H9 (cell line): ENCODE measurements at regions not wholly inside any gene's neighbourhood (a gene's known extent, or its start where the extent isn't known, plus 50 kb on each side); places are given as distances from the start of the nearest gene placed in this dataset.

ENCODE experiments used
- DNase-seq: peaks from one replicate; pipeline ENCODE4 v3.0.0-alpha.2; 2017
- H2AFZ ChIP-seq: one replicate; pipeline ENCODE4 v1.6.1; 2013; ENCODE audit warnings: mild to moderate bottlenecking, low read length, control low read depth, moderate library complexity
- H2AK5ac ChIP-seq: 2 replicates; pipeline ENCODE4 v1.6.1; 2013; ENCODE audit warnings: low read length, control low read depth, mixed read lengths; ENCODE audit not compliant: insufficient read length
- H2BK120ac ChIP-seq: one replicate; pipeline ENCODE4 v1.6.1; 2013; ENCODE audit warnings: low read depth, mild to moderate bottlenecking, low read length, control low read depth, inconsistent platforms; ENCODE audit not compliant: poor library complexity, severe bottlenecking
- H2BK12ac ChIP-seq: 2 replicates; pipeline ENCODE4 v1.6.1; 2013; ENCODE audit warnings: low read length, control low read depth, mixed read lengths, low read depth; ENCODE audit not compliant: insufficient read length
- H2BK15ac ChIP-seq: 2 replicates; pipeline ENCODE4 v1.6.1; 2013; ENCODE audit warnings: low read depth, low read length, control low read depth
- H2BK20ac ChIP-seq: one replicate; pipeline ENCODE4 v1.6.1; 2013; ENCODE audit warnings: low read depth, mild to moderate bottlenecking, low read length, control low read depth, inconsistent platforms; ENCODE audit not compliant: poor library complexity, severe bottlenecking
- H2BK5ac ChIP-seq: 2 replicates; pipeline ENCODE4 v1.6.1; 2013; ENCODE audit warnings: low read length, control low read depth, mixed read lengths; ENCODE audit not compliant: insufficient read length
- H3K14ac ChIP-seq: 2 replicates; pipeline ENCODE4 v1.6.1; 2013; ENCODE audit warnings: low read length, control low read depth; ENCODE audit not compliant: insufficient read depth
- H3K18ac ChIP-seq: 2 replicates; pipeline ENCODE4 v1.6.1; 2013; ENCODE audit warnings: low read depth, mild to moderate bottlenecking, mixed read lengths, low read length, control low read depth; ENCODE audit not compliant: insufficient read length
- H3K23ac ChIP-seq: 2 replicates; pipeline ENCODE4 v1.6.1; 2013; ENCODE audit warnings: low read length, control low read depth, mixed read lengths, low read depth; ENCODE audit not compliant: insufficient read length
- H3K23me2 ChIP-seq: 2 replicates; pipeline ENCODE4 v1.6.1; 2013; ENCODE audit warnings: low read depth, mild to moderate bottlenecking, mixed read lengths, low read length, control low read depth; ENCODE audit not compliant: insufficient read length, poor library complexity, severe bottlenecking
- H3K27ac ChIP-seq: 2 replicates; pipeline ENCODE4 v1.5.1; 2013; ENCODE audit warnings: low read length, control low read depth, mixed read lengths, low read depth; ENCODE audit not compliant: insufficient read length
- H3K27me3 ChIP-seq: 2 replicates; pipeline ENCODE4 v1.6.1; 2013; ENCODE audit warnings: low read length, control low read depth, inconsistent platforms; ENCODE audit not compliant: insufficient read depth
- H3K4ac ChIP-seq: 2 replicates; pipeline ENCODE4 v1.6.1; 2013; ENCODE audit warnings: low read depth, mild to moderate bottlenecking, control low read depth, inconsistent platforms, low read length, moderate library complexity
- H3K4me1 ChIP-seq: 2 replicates; pipeline ENCODE4 v1.6.1; 2013; ENCODE audit warnings: low read length, control low read depth, inconsistent platforms; ENCODE audit not compliant: insufficient read depth
- H3K4me2 ChIP-seq: 2 replicates; pipeline ENCODE4 v1.6.1; 2013; ENCODE audit warnings: low read length, control low read depth, mixed read lengths; ENCODE audit not compliant: insufficient read length, insufficient read depth
- H3K56ac ChIP-seq: 2 replicates; pipeline ENCODE4 v1.6.1; 2013; ENCODE audit warnings: low read depth, mild to moderate bottlenecking, mixed read lengths, low read length, control low read depth; ENCODE audit not compliant: insufficient read length
- H3K79me1 ChIP-seq: 2 replicates; pipeline ENCODE4 v1.6.1; 2013; ENCODE audit warnings: low read depth, mild to moderate bottlenecking, moderate library complexity, low read length, control low read depth, inconsistent platforms; ENCODE audit not compliant: insufficient read depth, poor library complexity, severe bottlenecking
- H3K79me2 ChIP-seq: 2 replicates; pipeline ENCODE4 v1.6.1; 2013; ENCODE audit warnings: low read length, control low read depth, inconsistent platforms; ENCODE audit not compliant: insufficient read depth
- H3K9ac ChIP-seq: 2 replicates; pipeline ENCODE4 v1.6.1; 2013; ENCODE audit warnings: low read length, control low read depth, mixed read lengths; ENCODE audit not compliant: insufficient read length; ENCODE audit errors: extremely low read depth
- H3K9me3 ChIP-seq: one replicate; pipeline ENCODE4 v1.6.1; 2013; ENCODE audit warnings: low read depth, low read length, inconsistent platforms; ENCODE audit not compliant: control insufficient read depth
- H3T11ph ChIP-seq: one replicate; pipeline ENCODE4 v1.6.1; 2013; ENCODE audit warnings: mild to moderate bottlenecking, low read length, control low read depth, inconsistent platforms
- H4K20me1 ChIP-seq: one replicate; pipeline ENCODE4 v1.6.1; 2013; ENCODE audit not compliant: control insufficient read depth, insufficient read length, insufficient read depth
- H4K5ac ChIP-seq: 2 replicates; pipeline ENCODE4 v1.6.1; 2013; ENCODE audit warnings: low read depth, mild to moderate bottlenecking, mixed read lengths, low read length, control low read depth; ENCODE audit not compliant: insufficient read length
- H4K8ac ChIP-seq: replicated peaks from 2 replicates; pipeline ENCODE4 v1.6.1; 2013; ENCODE audit warnings: low read length, control low read depth, mixed read lengths, low read depth; ENCODE audit not compliant: insufficient read length
- H4K91ac ChIP-seq: 2 replicates; pipeline ENCODE4 v1.6.1; 2013; ENCODE audit warnings: low read depth, mild to moderate bottlenecking, moderate library complexity, mixed read lengths, low read length, control low read depth; ENCODE audit not compliant: insufficient read length
- H3K27ac Mint-ChIP-seq, 3 experiments: 2 replicates in 2 of 3; 3 replicates in 1 of 3; pipeline ENCODE4 v1.8.0; 2020 to 2021; ENCODE audit warnings: mixed read lengths in 3 of 3, mild to moderate bottlenecking in 1 of 3, moderate library complexity in 1 of 3
- H3K27me3 Mint-ChIP-seq: 2 replicates; pipeline ENCODE4 v1.8.0; 2021; ENCODE audit warnings: low read depth, mild to moderate bottlenecking, moderate library complexity, mixed read lengths
- H3K36me3 Mint-ChIP-seq, 3 experiments: 2 replicates in 2 of 3; 3 replicates in 1 of 3; pipeline ENCODE4 v1.8.0; 2020 to 2021; ENCODE audit warnings: low read depth in 3 of 3, mixed read lengths in 3 of 3; ENCODE audit not compliant: insufficient read depth in 1 of 3
- H3K4me1 Mint-ChIP-seq, 2 experiments: 2 replicates each; pipeline ENCODE4 v1.8.0; 2020; ENCODE audit warnings: mixed read lengths in 2 of 2
- H3K4me3 Mint-ChIP-seq, 2 experiments: 2 replicates in 1 of 2; 3 replicates in 1 of 2; pipeline ENCODE4 v1.8.0; 2020 to 2021; ENCODE audit warnings: mild to moderate bottlenecking in 2 of 2, mixed read lengths in 2 of 2, moderate library complexity in 1 of 2
- H3K9me3 Mint-ChIP-seq, 2 experiments: 2 replicates in 1 of 2; 3 replicates in 1 of 2; pipeline ENCODE4 v1.8.0; 2020; ENCODE audit warnings: mild to moderate bottlenecking in 2 of 2, mixed read lengths in 2 of 2, moderate library complexity in 1 of 2
- WGBS: extraction: QIAGEN DNeasy Blood & Tissue Kit; methylation state at CpG from one replicate; pipeline ENCODE4 v1.1.7; 2013; ENCODE audit warnings: missing lambda C conversion rate, low lambda C conversion rate, mixed read lengths; ENCODE audit not compliant: insufficient read length; ENCODE audit errors: extremely low coverage; 5-methylcytosine and 5-hydroxymethylcytosine counted together
- TF ChIP-seq, protein P1 (sequence below): fragments of 200-600 bp; sonication (generic); conservative IDR thresholded peaks from 3 replicates; pipeline ENCODE4 v1.8.0; 2021; ENCODE audit warnings: antibody characterized with exemption, mild to moderate bottlenecking

DNA sequence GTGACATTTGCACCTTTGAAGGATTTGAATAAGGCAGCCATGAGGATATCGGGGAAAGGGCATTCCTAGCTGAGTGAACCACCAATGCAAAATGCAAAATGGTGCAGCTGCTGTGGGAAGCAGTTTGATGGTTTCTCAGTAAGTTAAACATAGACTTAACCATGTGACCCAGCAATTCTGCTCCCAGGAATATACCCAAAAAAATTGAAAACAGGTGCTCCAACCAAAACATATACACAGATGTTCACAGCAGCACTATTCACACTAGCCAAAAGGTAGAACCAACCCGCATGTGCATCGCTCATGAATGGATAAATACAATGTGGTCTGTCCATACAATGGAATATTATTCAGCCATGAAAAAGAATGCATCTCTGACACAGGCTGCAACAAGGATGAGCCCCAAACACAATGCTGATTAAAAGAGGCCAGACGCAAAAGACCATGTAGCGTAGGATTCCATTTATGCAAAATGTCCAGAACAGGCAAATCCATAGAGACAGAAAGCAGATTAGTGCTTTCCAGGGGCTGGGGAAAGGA is 215.0 kb upstream of the MYL2 start:
- Histone ChIP-seq H3T11ph (no peak overlapping the region), H4K8ac (no peak overlapping the region), H3K79me2 (no peaks in the 10 kb centered on the region), H2AK5ac (no peak overlapping the region), H3K79me1 (no peaks in the 10 kb centered on the region), H2BK12ac (no peak overlapping the region), H2BK20ac (no peak overlapping the region), H2AFZ (no peak overlapping the region), H3K23ac (no peak overlapping the region), H3K14ac (no peak overlapping the region), H2BK5ac (no peak overlapping the region), H3K27ac (no peak overlapping the region), H4K20me1 (no peaks in the 10 kb centered on the region), H2BK120ac (no peak overlapping the region), H4K5ac (no peak overlapping the region), H2BK15ac (no peak overlapping the region), H3K23me2 (no peaks in the 10 kb centered on the region), H3K9ac (no peak overlapping the region), H3K9me3 (no peaks in the 10 kb centered on the region), H3K4ac (no peak overlapping the region), H3K18ac (no peak overlapping the region), H3K56ac (no peak overlapping the region), H3K4me2 (no peak overlapping the region), H4K91ac (no peak overlapping the region), H3K27me3 (no peaks in the 10 kb centered on the region), H3K4me1 (no peaks in the 10 kb centered on the region)
- peaks cover 41 to 44% of the 10 kb centered on the region in 2 experiments for H3K9me3 Mint-ChIP-seq
- H3K36me3 Mint-ChIP-seq: peaks cover 16 to 45% (median 38%) of the 10 kb centered on the region in 3 experiments
- WGBS: no CpG with 5 or more reads among the region's 5 CpGs
- H3K4me1 Mint-ChIP-seq: peaks cover 0 to 10% of the 10 kb centered on the region in 2 experiments; a peak in 2 of 4 replicates
- DNase-seq: no peak
- no peak overlapping the region for H3K27ac Mint-ChIP-seq
- TF ChIP-seq, protein P1, sequence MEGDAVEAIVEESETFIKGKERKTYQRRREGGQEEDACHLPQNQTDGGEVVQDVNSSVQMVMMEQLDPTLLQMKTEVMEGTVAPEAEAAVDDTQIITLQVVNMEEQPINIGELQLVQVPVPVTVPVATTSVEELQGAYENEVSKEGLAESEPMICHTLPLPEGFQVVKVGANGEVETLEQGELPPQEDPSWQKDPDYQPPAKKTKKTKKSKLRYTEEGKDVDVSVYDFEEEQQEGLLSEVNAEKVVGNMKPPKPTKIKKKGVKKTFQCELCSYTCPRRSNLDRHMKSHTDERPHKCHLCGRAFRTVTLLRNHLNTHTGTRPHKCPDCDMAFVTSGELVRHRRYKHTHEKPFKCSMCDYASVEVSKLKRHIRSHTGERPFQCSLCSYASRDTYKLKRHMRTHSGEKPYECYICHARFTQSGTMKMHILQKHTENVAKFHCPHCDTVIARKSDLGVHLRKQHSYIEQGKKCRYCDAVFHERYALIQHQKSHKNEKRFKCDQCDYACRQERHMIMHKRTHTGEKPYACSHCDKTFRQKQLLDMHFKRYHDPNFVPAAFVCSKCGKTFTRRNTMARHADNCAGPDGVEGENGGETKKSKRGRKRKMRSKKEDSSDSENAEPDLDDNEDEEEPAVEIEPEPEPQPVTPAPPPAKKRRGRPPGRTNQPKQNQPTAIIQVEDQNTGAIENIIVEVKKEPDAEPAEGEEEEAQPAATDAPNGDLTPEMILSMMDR: no peak
- H3K4me3 Mint-ChIP-seq: no peak overlapping the region
- H3K27me3 Mint-ChIP-seq: peaks cover 7% of the 10 kb centered on the region
